ENCODE measurements at regions not wholly inside any gene's neighbourhood (a gene's known extent, or its start where the extent isn't known, plus 50 kb on each side); places are given as distances from the start of the nearest gene placed in this dataset.
"Not testable (repeated sequence)": the region's sequence is repeated elsewhere in the genome, so short reads cannot be mapped to it uniquely, and the experiment has no call there.

- no peak for DNase-seq (ENCODE audit: low spot score)
Observed at GRCh38 chr1:22196041-22196440, 53.1 kb upstream of the WNT4 start.

GRCh38 chr1:22196641-22197040, 53.7 kb upstream of the WNT4 start:
- DNase-seq (ENCODE audit: low spot score) = no peak

GRCh38 chr1:22197644-22198043, 54.7 kb upstream of the WNT4 start:
- no peak for DNase-seq (ENCODE audit: low spot score)

- no peak for DNase-seq (ENCODE audit: low spot score)
Observed at GRCh38 chr1:22201023-22201422, 58.1 kb upstream of the WNT4 start.

- DNase-seq (ENCODE audit: low spot score) = no peak
Observed at GRCh38 chr1:22203335-22203734, 60.4 kb upstream of the WNT4 start.

- DNase-seq (ENCODE audit: low spot score) = no peak
Observed at GRCh38 chr1:22204057-22204840, 61.4 kb upstream of the WNT4 start.

- DNase-seq (ENCODE audit: low spot score) = no peak
Observed at GRCh38 chr1:22204989-22205913, 62.4 kb upstream of the WNT4 start.

GRCh38 chr1:22206551-22207125, 63.7 kb upstream of the WNT4 start:
- no peak for DNase-seq (ENCODE audit: low spot score)

- no peak for DNase-seq (ENCODE audit: low spot score)
Observed at GRCh38 chr1:22207511-22208267, 64.8 kb upstream of the WNT4 start.

GRCh38 chr1:22208268-22208972, 65.5 kb upstream of the WNT4 start:
- no peak for DNase-seq (ENCODE audit: low spot score)

- DNase-seq (ENCODE audit: low spot score) = no peak
Observed at GRCh38 chr1:22208973-22209378, 66.1 kb upstream of the WNT4 start.

- no peak for DNase-seq (ENCODE audit: low spot score)
Observed at GRCh38 chr1:22210176-22210575, 67.3 kb upstream of the WNT4 start.

GRCh38 chr1:22210636-22211035, 67.7 kb upstream of the WNT4 start:
- DNase-seq (ENCODE audit: low spot score) = no peak

- DNase-seq (ENCODE audit: low spot score) = not testable (repeated sequence)
Observed at GRCh38 chr1:22211459-22211858, 68.6 kb upstream of the WNT4 start.

- no peak for DNase-seq (ENCODE audit: low spot score)
Observed at GRCh38 chr1:22212400-22213233, 69.7 kb upstream of the WNT4 start.

GRCh38 chr1:22216210-22216883, 73.5 kb upstream of the WNT4 start:
- no peak for DNase-seq (ENCODE audit: low spot score)

GRCh38 chr1:22216966-22217365, 74.1 kb upstream of the WNT4 start:
- DNase-seq (ENCODE audit: low spot score) = no peak

GRCh38 chr1:22217811-22218460, 75.0 kb upstream of the WNT4 start:
- DNase-seq (ENCODE audit: low spot score) = no peak

GRCh38 chr1:22218618-22219250, 75.8 kb upstream of the WNT4 start:
- no peak for DNase-seq (ENCODE audit: low spot score)
